HUES64 (cell line): ENCODE measurements at regions not wholly inside any gene's neighbourhood (a gene's known extent, or its start where the extent isn't known, plus 50 kb on each side); places are given as distances from the start of the nearest gene placed in this dataset.

Experiments used
- H3K27ac ChIP-seq: 2 replicates; pipeline ENCODE4 v1.7.0; 2013; ENCODE audit warnings: low read depth, low read length, inconsistent platforms
- H3K27me3 ChIP-seq: 2 replicates; pipeline ENCODE4 v1.6.1; 2013; ENCODE audit warnings: mild to moderate bottlenecking, low read length; ENCODE audit not compliant: insufficient read depth
- H3K36me3 ChIP-seq: 2 replicates; pipeline ENCODE4 v1.6.1; 2013; ENCODE audit warnings: mild to moderate bottlenecking, low read length; ENCODE audit not compliant: insufficient read depth
- H3K4me1 ChIP-seq: 2 replicates; pipeline ENCODE4 v1.6.1; 2013; ENCODE audit warnings: mild to moderate bottlenecking, low read length, moderate library complexity; ENCODE audit not compliant: insufficient read depth
- H3K4me3 ChIP-seq: 2 replicates; pipeline ENCODE4 v1.5.1; 2013; ENCODE audit warnings: mild to moderate bottlenecking, low read length, moderate library complexity
- H3K9ac ChIP-seq: 2 replicates; pipeline ENCODE4 v1.6.1; 2013; ENCODE audit warnings: mild to moderate bottlenecking, low read depth, low read length
- H3K9me3 ChIP-seq: 2 replicates; pipeline ENCODE4 v1.6.1; 2013; ENCODE audit warnings: low read depth, low read length; ENCODE audit not compliant: insufficient read depth
- WGBS: fragments of 150-250, 120-280 bp; methylation state at CpG from one replicate; pipeline ENCODE4 v1.1.7; 2013; ENCODE audit warnings: missing lambda C conversion rate; 5-methylcytosine and 5-hydroxymethylcytosine counted together

- Histone ChIP-seq H3K36me3 (no peaks in the 10 kb centered on the region), H3K9me3 (no peaks in the 10 kb centered on the region), H3K9ac (no peak overlapping the region), H3K4me3 (no peak overlapping the region), H3K27me3 (no peaks in the 10 kb centered on the region), H3K27ac (no peak overlapping the region), H3K4me1 (no peaks in the 10 kb centered on the region)
- WGBS, result 97% methylated on average over 16 of the region's 16 CpGs
Measured at GRCh38 chr5:15384581-15384980, 115.4 kb upstream of the FBXL7 start.

GRCh38 chr5:15384176-15384575 is 115.8 kb upstream of the FBXL7 start:
- Histone ChIP-seq H3K27me3 (no peaks in the 10 kb centered on the region), H3K4me3 (no peak overlapping the region), H3K36me3 (no peaks in the 10 kb centered on the region), H3K9me3 (no peaks in the 10 kb centered on the region), H3K27ac (no peak overlapping the region), H3K4me1 (no peaks in the 10 kb centered on the region), H3K9ac (no peak overlapping the region)
- WGBS, result 92% methylated on average over 9 of the region's 9 CpGs

GRCh38 chr5:15383469-15383868 is 116.5 kb upstream of the FBXL7 start:
- Histone ChIP-seq H3K27ac (no peak overlapping the region), H3K4me3 (no peak overlapping the region), H3K36me3 (no peaks in the 10 kb centered on the region), H3K27me3 (no peaks in the 10 kb centered on the region), H3K9ac (no peak overlapping the region), H3K9me3 (no peaks in the 10 kb centered on the region), H3K4me1 (no peaks in the 10 kb centered on the region)
- 39% methylated on average over 1 of the region's 1 CpG for WGBS

- no peaks in the 10 kb centered on the region for H3K36me3 ChIP-seq
- 100% methylated on average over 1 of the region's 3 CpGs for WGBS
- H3K4me3 ChIP-seq, result no peak overlapping the region
- H3K27ac ChIP-seq, result no peak overlapping the region
- H3K4me1 ChIP-seq, result no peaks in the 10 kb centered on the region
- no peaks in the 10 kb centered on the region for H3K27me3 ChIP-seq
- H3K9ac ChIP-seq, result no peak overlapping the region
- H3K9me3 ChIP-seq, result no peaks in the 10 kb centered on the region
Measured at GRCh38 chr5:15383021-15383420, 117.0 kb upstream of the FBXL7 start.

GRCh38 chr5:15377573-15378340 is 122.2 kb upstream of the FBXL7 start:
- H3K4me1 ChIP-seq, result no peaks in the 10 kb centered on the region
- H3K9me3 ChIP-seq, result no peaks in the 10 kb centered on the region
- H3K36me3 ChIP-seq, result no peaks in the 10 kb centered on the region
- no peak overlapping the region for H3K9ac ChIP-seq
- no peak overlapping the region for H3K27ac ChIP-seq
- WGBS, result 86% methylated on average over 2 of the region's 2 CpGs
- no peak overlapping the region for H3K4me3 ChIP-seq
- H3K27me3 ChIP-seq, result no peaks in the 10 kb centered on the region

- Histone ChIP-seq H3K4me1 (no peaks in the 10 kb centered on the region), H3K9me3 (no peaks in the 10 kb centered on the region), H3K36me3 (no peaks in the 10 kb centered on the region), H3K9ac (no peak overlapping the region), H3K27ac (no peak overlapping the region), H3K4me3 (no peak overlapping the region), H3K27me3 (no peaks in the 10 kb centered on the region)
- WGBS, result 86% methylated on average over 2 of the region's 2 CpGs
Measured at GRCh38 chr5:15376803-15377202, 123.2 kb upstream of the FBXL7 start.

- H3K4me1 ChIP-seq, result no peaks in the 10 kb centered on the region
- 92% methylated on average over 1 of the region's 1 CpG for WGBS
- no peak overlapping the region for H3K4me3 ChIP-seq
- H3K36me3 ChIP-seq, result no peaks in the 10 kb centered on the region
- no peak overlapping the region for H3K9ac ChIP-seq
- H3K9me3 ChIP-seq, result no peaks in the 10 kb centered on the region
- no peak overlapping the region for H3K27ac ChIP-seq
- no peaks in the 10 kb centered on the region for H3K27me3 ChIP-seq
Measured at GRCh38 chr5:15376088-15376487, 123.9 kb upstream of the FBXL7 start.

GRCh38 chr5:15375559-15375958 is 124.4 kb upstream of the FBXL7 start:
- Histone ChIP-seq H3K27me3 (no peaks in the 10 kb centered on the region), H3K9me3 (no peaks in the 10 kb centered on the region), H3K9ac (no peak overlapping the region), H3K4me1 (no peaks in the 10 kb centered on the region), H3K4me3 (no peak overlapping the region), H3K27ac (no peak overlapping the region), H3K36me3 (no peaks in the 10 kb centered on the region)
- WGBS, result no CpG with 5 or more reads among the region's 1 CpG

- H3K9me3 ChIP-seq, result no peaks in the 10 kb centered on the region
- H3K36me3 ChIP-seq, result no peaks in the 10 kb centered on the region
- H3K4me1 ChIP-seq, result no peaks in the 10 kb centered on the region
- H3K4me3 ChIP-seq, result no peak overlapping the region
- H3K27ac ChIP-seq, result no peak overlapping the region
- H3K27me3 ChIP-seq, result no peaks in the 10 kb centered on the region
- H3K9ac ChIP-seq, result no peak overlapping the region
Measured at GRCh38 chr5:15374886-15375285, 125.1 kb upstream of the FBXL7 start.

- no peaks in the 10 kb centered on the region for H3K27me3 ChIP-seq
- H3K27ac ChIP-seq, result no peak overlapping the region
- no peak overlapping the region for H3K9ac ChIP-seq
- H3K9me3 ChIP-seq, result no peaks in the 10 kb centered on the region
- H3K4me3 ChIP-seq, result no peak overlapping the region
- no peaks in the 10 kb centered on the region for H3K36me3 ChIP-seq
- no peaks in the 10 kb centered on the region for H3K4me1 ChIP-seq
Measured at GRCh38 chr5:15373151-15373550, 126.8 kb upstream of the FBXL7 start.

GRCh38 chr5:15371184-15371583 is 128.8 kb upstream of the FBXL7 start:
- Histone ChIP-seq H3K4me1 (no peaks in the 10 kb centered on the region), H3K27me3 (no peaks in the 10 kb centered on the region), H3K27ac (no peak overlapping the region), H3K9me3 (no peaks in the 10 kb centered on the region), H3K9ac (no peak overlapping the region), H3K4me3 (no peak overlapping the region), H3K36me3 (no peaks in the 10 kb centered on the region)
- WGBS, result 95% methylated on average over 3 of the region's 3 CpGs

- 95% methylated on average over 2 of the region's 2 CpGs for WGBS
- H3K4me1 ChIP-seq, result no peaks in the 10 kb centered on the region
Measured at GRCh38 chr5:15368835-15369234, 131.1 kb upstream of the FBXL7 start.

More at GRCh38 chr5:15368835-15369234, 131.1 kb upstream of the FBXL7 start:
- no peaks in the 10 kb centered on the region for H3K36me3 ChIP-seq
- H3K27me3 ChIP-seq, result no peaks in the 10 kb centered on the region
- no peak overlapping the region for H3K4me3 ChIP-seq
- H3K27ac ChIP-seq, result no peak overlapping the region
- no peak overlapping the region for H3K9ac ChIP-seq
- no peaks in the 10 kb centered on the region for H3K9me3 ChIP-seq
